Liver (tissue), 8 donors: ENCODE measurements at regions not wholly inside any gene's neighbourhood (a gene's known extent, or its start where the extent isn't known, plus 50 kb on each side); places are given as distances from the start of the nearest gene placed in this dataset.

Source experiments
- DNase-seq: peaks from one replicate; pipeline ENCODE4 v3.0.0-alpha.2; 2017; ENCODE audit warnings: low spot score
- H3K27ac ChIP-seq, 2 donors: one replicate each; pipeline ENCODE4 v1.7.0; 2013; ENCODE audit warnings: inconsistent platforms in 2 of 2, low read length in 2 of 2, control low read depth in 1 of 2, low read depth in 1 of 2, mild to moderate bottlenecking in 1 of 2
- H3K27me3 ChIP-seq, 4 donors: one replicate each; pipeline versions ENCODE4 v1.6.1 to v1.7.0; 2013; ENCODE audit warnings: low read length in 3 of 4, inconsistent platforms in 1 of 4, mild to moderate bottlenecking in 1 of 4, moderate library complexity in 1 of 4; ENCODE audit not compliant: control insufficient read depth in 4 of 4, insufficient read depth in 4 of 4
- H3K36me3 ChIP-seq, 4 donors: one replicate each; pipeline versions ENCODE4 v1.6.1 to v1.7.0; 2013; ENCODE audit warnings: low read length in 3 of 4, mild to moderate bottlenecking in 3 of 4, low read depth in 1 of 4, moderate library complexity in 1 of 4; ENCODE audit not compliant: control insufficient read depth in 4 of 4, insufficient read depth in 3 of 4
- H3K4me1 ChIP-seq, 4 donors: one replicate each; pipeline versions ENCODE4 v1.6.1 to v1.7.0; 2013; ENCODE audit warnings: low read length in 3 of 4, mild to moderate bottlenecking in 3 of 4, moderate library complexity in 1 of 4; ENCODE audit not compliant: control insufficient read depth in 4 of 4, insufficient read depth in 4 of 4
- H3K4me3 ChIP-seq, 3 donors: one replicate each; pipeline versions ENCODE4 v1.6.1 to v1.7.0; 2013; ENCODE audit warnings: low read length in 3 of 3, control low read depth in 1 of 3, low read depth in 1 of 3, mild to moderate bottlenecking in 1 of 3
- H3K9ac ChIP-seq, 2 donors: one replicate each; pipeline ENCODE4 v1.7.0; 2013; ENCODE audit warnings: low read length in 2 of 2, mild to moderate bottlenecking in 2 of 2, moderate library complexity in 2 of 2, control low read depth in 1 of 2, low read depth in 1 of 2
- H3K9me3 ChIP-seq, 4 donors: one replicate each; pipeline versions ENCODE4 v1.6.1 to v1.7.0; 2013; ENCODE audit warnings: low read length in 3 of 4; ENCODE audit not compliant: control insufficient read depth in 4 of 4
- CTCF ChIP-seq: fragments of 150-350 bp; IDR thresholded peaks from 2 replicates; pipeline ENCODE4 v1.5.1; 2017; ENCODE audit warnings: improper control_type of control experiment, low read depth, low read length; ENCODE audit not compliant: missing input control
- EGR1 ChIP-seq, 2 donors: IDR thresholded peaks; 2 replicates each; pipeline ENCODE4 v1.6.1; 2016 to 2018; ENCODE audit warnings: antibody characterized with exemption in 2 of 2, low read depth in 2 of 2
- FOXA1 ChIP-seq: IDR thresholded peaks from 2 replicates; pipeline ENCODE4 v1.6.1; 2016; ENCODE audit warnings: antibody characterized with exemption
- FOXA2 ChIP-seq: IDR thresholded peaks from 2 replicates; pipeline ENCODE4 v1.6.1; 2016; ENCODE audit warnings: antibody characterized with exemption
- GABPA ChIP-seq, 2 donors: IDR thresholded peaks in 1 of 2; conservative IDR thresholded peaks in 1 of 2; 2 replicates each; pipeline ENCODE4 v1.6.1; 2016; ENCODE audit warnings: antibody characterized with exemption in 2 of 2, mild to moderate bottlenecking in 1 of 2, moderate library complexity in 1 of 2
- HNF4A ChIP-seq, 2 donors: conservative IDR thresholded peaks; 2 replicates each; pipeline ENCODE4 v1.6.1; 2016; ENCODE audit warnings: antibody characterized with exemption in 2 of 2, mild to moderate bottlenecking in 2 of 2
- HNF4G ChIP-seq: IDR thresholded peaks from 2 replicates; pipeline ENCODE4 v1.6.1; 2016; ENCODE audit warnings: antibody characterized with exemption
- JUND ChIP-seq, 2 donors: IDR thresholded peaks; 2 replicates each; pipeline ENCODE4 v1.6.1; 2016; ENCODE audit warnings: antibody characterized with exemption in 2 of 2
- MAX ChIP-seq: IDR thresholded peaks from 2 replicates; pipeline ENCODE4 v1.6.1; 2016; ENCODE audit warnings: antibody characterized with exemption
- NR2F2 ChIP-seq: IDR thresholded peaks from 2 replicates; pipeline ENCODE4 v1.6.1; 2016; ENCODE audit warnings: antibody characterized with exemption
- RAD21 ChIP-seq, 2 donors: IDR thresholded peaks; 2 replicates each; pipeline ENCODE4 v1.6.1; 2016; ENCODE audit warnings: antibody characterized with exemption in 2 of 2, mild to moderate bottlenecking in 2 of 2
- REST ChIP-seq: IDR thresholded peaks from 2 replicates; pipeline ENCODE4 v1.6.1; 2016; ENCODE audit warnings: antibody characterized with exemption, mild to moderate bottlenecking
- RXRA ChIP-seq, 2 donors: IDR thresholded peaks; 2 replicates each; pipeline ENCODE4 v1.6.1; 2017 to 2018; ENCODE audit warnings: antibody characterized with exemption in 2 of 2, mild to moderate bottlenecking in 1 of 2
- SP1 ChIP-seq: IDR thresholded peaks from 2 replicates; pipeline ENCODE4 v1.6.1; 2018; ENCODE audit warnings: antibody characterized with exemption, mild to moderate bottlenecking
- TAF1 ChIP-seq: conservative IDR thresholded peaks from 2 replicates; pipeline ENCODE4 v1.6.1; 2016; ENCODE audit warnings: antibody characterized with exemption, mild to moderate bottlenecking
- YY1 ChIP-seq: IDR thresholded peaks from 2 replicates; pipeline ENCODE4 v1.6.1; 2016; ENCODE audit warnings: antibody characterized with exemption, mild to moderate bottlenecking
- ZBTB33 ChIP-seq: IDR thresholded peaks from 2 replicates; pipeline ENCODE4 v1.6.1; 2016; ENCODE audit warnings: antibody characterized with exemption
- WGBS: extraction: QIAGEN DNeasy Blood & Tissue Kit; methylation state at CpG from one replicate; pipeline ENCODE4 v1.1.7; 2013; 5-methylcytosine and 5-hydroxymethylcytosine counted together
- TF ChIP-seq, protein P1 (sequence below): IDR thresholded peaks from 2 replicates; pipeline ENCODE4 v1.6.1; 2016; ENCODE audit warnings: antibody characterized with exemption
- donor health status: healthy.
- donor health status: healthy.
- donor health status: healthy.
- donor health status: healthy.
- donor health status: healthy.

GRCh38 chr2:155802888-155803287, 529.6 kb downstream of the NR4A2 start:
- Histone ChIP-seq H3K9ac (no peak overlapping the region), H3K27me3 (no peaks in the 10 kb centered on the region)
- WGBS = 81% methylated on average over 5 of the region's 5 CpGs

More at GRCh38 chr2:155802888-155803287, 529.6 kb downstream of the NR4A2 start:
- no peak for DNase-seq
- TF ChIP-seq ZBTB33 = no peak
- TF ChIP-seq HNF4G = no peak
- TF ChIP-seq FOXA1 = no peak
- TF ChIP-seq HNF4A (conservative IDR thresholded peaks at IDR 0.05) = no peak
- TF ChIP-seq MAX = no peak
- no peak for TF ChIP-seq GABPA (IDR thresholded peaks at IDR 0.05 in 1 of 2, conservative IDR thresholded peaks at IDR 0.05 in 1 of 2)
- no peak for TF ChIP-seq EGR1 (IDR thresholded peaks at IDR 0.05; ENCODE audit: low read depth in 2 of 2)
- TF ChIP-seq REST = no peak
- no peak for TF ChIP-seq RXRA (IDR thresholded peaks at IDR 0.05)
- TF ChIP-seq TAF1 = no peak
- TF ChIP-seq CTCF = no peak
- TF ChIP-seq JUND (IDR thresholded peaks at IDR 0.05) = no peak
- no peak for TF ChIP-seq YY1
- TF ChIP-seq NR2F2 = no peak
- TF ChIP-seq RAD21 (IDR thresholded peaks at IDR 0.05) = no peak
- no peak for TF ChIP-seq FOXA2
- TF ChIP-seq SP1 = no peak
- TF ChIP-seq, protein P1, sequence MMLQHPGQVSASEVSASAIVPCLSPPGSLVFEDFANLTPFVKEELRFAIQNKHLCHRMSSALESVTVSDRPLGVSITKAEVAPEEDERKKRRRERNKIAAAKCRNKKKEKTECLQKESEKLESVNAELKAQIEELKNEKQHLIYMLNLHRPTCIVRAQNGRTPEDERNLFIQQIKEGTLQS = no peak
- Histone ChIP-seq H3K4me3 (no peak overlapping the region), H3K4me1 (no peaks in the 10 kb centered on the region), H3K36me3 (no peaks in the 10 kb centered on the region), H3K27ac (no peak overlapping the region), H3K9me3 (no peaks in the 10 kb centered on the region)
